Thyroid gland (tissue), 4 donors: ENCODE measurements at regions not wholly inside any gene's neighbourhood (a gene's known extent, or its start where the extent isn't known, plus 50 kb on each side); places are given as distances from the start of the nearest gene placed in this dataset.

Experiments
- DNase-seq, 2 donors: peaks; one replicate each; pipeline ENCODE4 v3.0.0-alpha.2; 2019
- H3K27ac ChIP-seq, 3 donors: fragments of 200-600 bp; sonication (generic); 1 replicate in 2 of 3; 2 replicates in 1 of 3; pipeline ENCODE4 v1.5.1; 2016 to 2019; ENCODE audit warnings: mild to moderate bottlenecking in 1 of 3, moderate library complexity in 1 of 3
- H3K27me3 ChIP-seq: fragments of 200-600 bp; sonication (generic); one replicate; pipeline ENCODE4 v1.5.1; 2019
- H3K36me3 ChIP-seq, 2 donors: fragments of 200-600 bp; sonication (generic); one replicate each; pipeline ENCODE4 v1.5.1; 2016 to 2019
- H3K4me1 ChIP-seq, 2 donors: fragments of 200-600 bp; sonication (generic); one replicate each; pipeline ENCODE4 v1.5.1; 2017 to 2019
- H3K4me3 ChIP-seq, 3 donors: fragments of 200-600 bp; sonication (generic); replicated peaks in 1 of 3; 1 replicate in 2 of 3; 2 replicates in 1 of 3; pipeline ENCODE4 v1.5.1; 2016; ENCODE audit warnings: mild to moderate bottlenecking in 1 of 3
- H3K9me3 ChIP-seq: fragments of 200-600 bp; sonication (generic); one replicate; pipeline ENCODE4 v1.5.1; 2017
- POLR2A ChIP-seq, 2 donors: fragments of 450-650 bp; IDR thresholded peaks; one replicate each; pipeline ENCODE4 v1.6.1; 2017; ENCODE audit warnings: antibody characterized with exemption in 2 of 2, mild to moderate bottlenecking in 2 of 2, moderate library complexity in 1 of 2
- WGBS, 2 donors: methylation state at CpG; one replicate each; pipeline ENCODE4 v1.1.5; 2017; 5-methylcytosine and 5-hydroxymethylcytosine counted together
- intact Hi-C: fragments of 100-400 bp; cut with DNase I; formaldehyde crosslinking; loops from one replicate; pipeline ENCODE4 v1.15.1; 2023
- TF ChIP-seq, protein P1 (sequence below), 6 experiments: fragments of 200-600 bp in 3 of 6; fragments of 450-650 bp in 3 of 6; sonication (generic) in 3 of 6; IDR thresholded peaks; one replicate each; pipeline ENCODE4 v1.5.1; 2016 to 2019; ENCODE audit warnings: antibody characterized with exemption in 6 of 6, mild to moderate bottlenecking in 2 of 6, inconsistent platforms in 1 of 6, moderate library complexity in 1 of 6

DNA sequence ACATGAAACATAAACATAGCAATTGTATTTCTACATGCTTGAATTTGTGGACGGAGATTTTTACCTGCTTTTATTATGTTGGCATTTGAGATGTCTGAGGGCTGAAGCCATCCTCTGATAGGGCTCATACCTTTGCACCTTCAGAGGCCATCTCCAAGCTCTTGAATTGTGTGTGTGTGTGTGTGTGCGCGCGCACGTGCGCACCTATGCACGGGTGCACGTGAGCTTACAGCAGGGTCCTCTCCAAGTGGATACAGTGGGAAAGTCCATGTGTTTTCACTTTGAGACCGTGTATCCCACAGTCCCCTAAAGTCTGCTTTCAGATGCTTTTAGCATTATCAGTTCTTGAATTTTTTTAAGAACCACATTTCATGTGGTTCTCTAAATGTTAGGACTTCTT is 178.6 kb downstream of the RAB11FIP2 start:
- H3K36me3 ChIP-seq = no peaks in the 10 kb centered on the region
- H3K27me3 ChIP-seq = no peaks in the 10 kb centered on the region
- H3K4me3 ChIP-seq = no peak overlapping the region
- TF ChIP-seq, protein P1, sequence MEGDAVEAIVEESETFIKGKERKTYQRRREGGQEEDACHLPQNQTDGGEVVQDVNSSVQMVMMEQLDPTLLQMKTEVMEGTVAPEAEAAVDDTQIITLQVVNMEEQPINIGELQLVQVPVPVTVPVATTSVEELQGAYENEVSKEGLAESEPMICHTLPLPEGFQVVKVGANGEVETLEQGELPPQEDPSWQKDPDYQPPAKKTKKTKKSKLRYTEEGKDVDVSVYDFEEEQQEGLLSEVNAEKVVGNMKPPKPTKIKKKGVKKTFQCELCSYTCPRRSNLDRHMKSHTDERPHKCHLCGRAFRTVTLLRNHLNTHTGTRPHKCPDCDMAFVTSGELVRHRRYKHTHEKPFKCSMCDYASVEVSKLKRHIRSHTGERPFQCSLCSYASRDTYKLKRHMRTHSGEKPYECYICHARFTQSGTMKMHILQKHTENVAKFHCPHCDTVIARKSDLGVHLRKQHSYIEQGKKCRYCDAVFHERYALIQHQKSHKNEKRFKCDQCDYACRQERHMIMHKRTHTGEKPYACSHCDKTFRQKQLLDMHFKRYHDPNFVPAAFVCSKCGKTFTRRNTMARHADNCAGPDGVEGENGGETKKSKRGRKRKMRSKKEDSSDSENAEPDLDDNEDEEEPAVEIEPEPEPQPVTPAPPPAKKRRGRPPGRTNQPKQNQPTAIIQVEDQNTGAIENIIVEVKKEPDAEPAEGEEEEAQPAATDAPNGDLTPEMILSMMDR (IDR thresholded peaks at IDR 0.05) = no peak
- DNase-seq = no peak
- 82 to 84% methylated on average over 9 of the region's 9 CpGs for WGBS, 2 donors
- intact Hi-C loops = no loop called here
- no peak overlapping the region for H3K27ac ChIP-seq
- no peaks in the 10 kb centered on the region for H3K9me3 ChIP-seq
- no peaks in the 10 kb centered on the region for H3K4me1 ChIP-seq

DNA sequence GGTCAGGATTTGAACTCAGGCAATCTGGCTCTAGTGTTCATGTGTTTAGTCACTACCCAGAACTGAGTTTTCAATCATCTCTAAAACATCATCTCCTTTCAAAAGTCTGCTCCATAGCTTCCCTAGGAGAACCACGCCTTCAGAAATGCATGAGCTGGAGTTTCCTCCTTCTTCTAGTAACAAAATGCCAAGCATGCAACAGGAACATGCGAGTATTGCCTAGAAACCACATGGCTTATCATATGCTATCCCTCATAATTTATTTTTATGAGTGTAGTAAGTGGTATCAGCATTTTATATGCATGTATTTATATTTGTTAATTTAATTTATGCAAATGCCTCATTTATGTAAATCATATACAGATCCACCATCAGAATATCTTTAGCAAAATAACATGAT is 170.9 kb downstream of the RAB11FIP2 start:
- H3K9me3 ChIP-seq = no peaks in the 10 kb centered on the region
- no peaks in the 10 kb centered on the region for H3K27me3 ChIP-seq
- intact Hi-C loops = no loop called here
- no peak overlapping the region for H3K4me3 ChIP-seq
- DNase-seq = no peak
- no peak overlapping the region for H3K27ac ChIP-seq
- no peak for TF ChIP-seq POLR2A (IDR thresholded peaks at IDR 0.05)
- TF ChIP-seq, protein P1 (IDR thresholded peaks at IDR 0.05) = no peak
- no peaks in the 10 kb centered on the region for H3K36me3 ChIP-seq
- H3K4me1 ChIP-seq = no peaks in the 10 kb centered on the region
- WGBS, 2 donors = 88% methylated on average over 2 of the region's 2 CpGs

DNA sequence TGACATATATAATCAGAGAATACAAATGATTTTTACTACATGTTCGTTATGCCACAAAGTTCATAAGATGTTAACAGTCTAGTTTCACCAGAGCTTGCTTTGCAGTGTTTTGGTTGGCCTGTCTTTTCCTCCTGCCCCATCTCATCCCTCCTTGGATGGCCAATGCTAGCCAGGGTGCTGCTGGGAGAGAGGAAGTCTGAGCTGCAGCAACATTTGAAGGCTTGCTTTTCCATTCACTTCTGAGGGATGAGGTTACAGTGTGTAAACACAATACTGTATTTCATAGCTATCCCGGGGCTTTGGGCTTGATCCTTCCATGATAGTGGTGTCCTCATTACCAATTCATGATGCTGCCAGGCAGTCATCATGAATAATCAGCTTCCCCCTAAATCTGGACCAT is 170.5 kb downstream of the RAB11FIP2 start:
- Histone ChIP-seq H3K4me3 (no peak overlapping the region), H3K27ac (no peak overlapping the region), H3K36me3 (no peaks in the 10 kb centered on the region), H3K27me3 (no peaks in the 10 kb centered on the region), H3K9me3 (no peaks in the 10 kb centered on the region), H3K4me1 (no peaks in the 10 kb centered on the region)
- TF ChIP-seq, protein P1 (IDR thresholded peaks at IDR 0.05) = no peak
- no peak for TF ChIP-seq POLR2A (IDR thresholded peaks at IDR 0.05)
- WGBS, 2 donors = 72 to 88% methylated on average over 2 of the region's 2 CpGs
- intact Hi-C loops = no loop called here
- no peak for DNase-seq

DNA sequence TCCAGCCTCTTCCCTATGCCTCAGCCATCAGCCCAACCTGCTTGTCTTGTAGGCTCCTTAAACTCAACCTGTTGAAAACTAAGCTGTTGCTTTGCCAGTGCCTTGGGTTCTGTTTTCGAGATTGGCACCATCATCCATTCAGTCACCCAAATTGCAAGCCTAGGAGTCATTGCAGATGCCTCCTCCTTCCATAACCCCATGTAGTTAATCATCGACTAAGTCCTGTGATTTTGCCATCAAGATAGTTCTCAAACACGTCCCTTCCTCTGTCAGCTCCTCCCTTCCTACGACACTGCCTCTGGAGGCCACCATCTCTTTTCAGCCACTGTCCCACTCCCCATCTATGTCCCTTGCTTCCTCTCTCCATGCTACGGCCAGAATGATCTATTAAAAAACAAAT is 168.1 kb downstream of the RAB11FIP2 start:
- no peak for DNase-seq
- no peaks in the 10 kb centered on the region for H3K9me3 ChIP-seq
- WGBS, 2 donors = 88 to 90% methylated on average over 5 of the region's 5 CpGs
- H3K36me3 ChIP-seq = no peaks in the 10 kb centered on the region
- TF ChIP-seq, protein P1 (IDR thresholded peaks at IDR 0.05) = no peak
- no peak for TF ChIP-seq POLR2A (IDR thresholded peaks at IDR 0.05)
- H3K27me3 ChIP-seq = no peaks in the 10 kb centered on the region
- H3K4me3 ChIP-seq = no peak overlapping the region
- intact Hi-C loops = no loop called here
- no peak overlapping the region for H3K27ac ChIP-seq
- no peaks in the 10 kb centered on the region for H3K4me1 ChIP-seq

DNA sequence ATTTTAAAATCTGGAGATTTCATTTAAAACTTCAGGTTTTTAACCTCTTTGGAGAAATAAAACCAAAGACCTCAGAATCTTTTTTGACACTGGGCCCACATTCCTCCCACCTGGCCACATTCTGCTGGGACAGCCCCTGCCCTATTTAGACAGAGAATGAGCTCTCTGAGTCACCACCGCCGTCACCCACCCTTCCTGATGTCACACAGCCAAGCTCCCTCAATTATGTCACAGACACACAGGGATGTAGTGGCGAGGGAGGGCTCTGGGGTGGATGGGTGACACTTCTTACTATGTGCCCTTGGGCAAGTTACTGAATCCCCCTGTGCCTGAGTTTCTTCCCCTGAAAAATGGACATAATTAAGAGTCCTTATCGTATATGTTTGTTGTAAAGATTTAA is 162.6 kb downstream of the RAB11FIP2 start:
- Histone ChIP-seq H3K9me3 (no peaks in the 10 kb centered on the region), H3K27ac (no peak overlapping the region), H3K4me3 (no peak overlapping the region), H3K4me1 (no peaks in the 10 kb centered on the region), H3K36me3 (no peaks in the 10 kb centered on the region), H3K27me3 (no peaks in the 10 kb centered on the region)
- intact Hi-C loops = no loop called here
- TF ChIP-seq, protein P1 (IDR thresholded peaks at IDR 0.05) = no peak
- no peak for TF ChIP-seq POLR2A (IDR thresholded peaks at IDR 0.05)
- 74 to 84% methylated on average over 4 of the region's 4 CpGs for WGBS, 2 donors
- DNase-seq = no peak
